HEK293 (cell line): ENCODE measurements at regions not wholly inside any gene's neighbourhood (a gene's known extent, or its start where the extent isn't known, plus 50 kb on each side); places are given as distances from the start of the nearest gene placed in this dataset.

Experiments used
- CTCF ChIP-seq: fragments of 450-650 bp; formaldehyde crosslinking; IDR thresholded peaks from 2 replicates; pipeline ENCODE4 v1.5.1; 2016; ENCODE audit warnings: missing biosample characterization, missing genetic modification characterization
- SETDB1 ChIP-seq: IDR thresholded peaks from one replicate; pipeline ENCODE4 v1.6.1; 2017; ENCODE audit warnings: mild to moderate bottlenecking, low read length, moderate library complexity, mixed read lengths; ENCODE audit not compliant: insufficient read length
- SP2 ChIP-seq: fragments of 450-650 bp; formaldehyde crosslinking; IDR thresholded peaks from 2 replicates; pipeline ENCODE4 v1.5.1; 2016; ENCODE audit warnings: missing biosample characterization, missing genetic modification characterization
- YY1 ChIP-seq: fragments of 450-650 bp; formaldehyde crosslinking; IDR thresholded peaks from 2 replicates; pipeline ENCODE4 v1.5.1; 2018; ENCODE audit warnings: missing biosample characterization, missing genetic modification characterization
- ZBTB48 ChIP-seq: fragments of 450-650 bp; formaldehyde crosslinking; IDR thresholded peaks from 2 replicates; pipeline ENCODE4 v1.5.1; 2016; ENCODE audit warnings: missing biosample characterization, missing genetic modification characterization
- ZFP37 ChIP-seq: fragments of 450-650 bp; formaldehyde crosslinking; IDR thresholded peaks from 2 replicates; pipeline ENCODE4 v1.5.1; 2016; ENCODE audit warnings: missing biosample characterization, missing genetic modification characterization
- ZNF266 ChIP-seq: fragments of 450-650 bp; formaldehyde crosslinking; IDR thresholded peaks from 2 replicates; pipeline ENCODE4 v1.5.1; 2016; ENCODE audit warnings: missing biosample characterization, missing genetic modification characterization, low read depth
- ZNF37A ChIP-seq: fragments of 450-650 bp; IDR thresholded peaks from 2 replicates; pipeline ENCODE4 v1.5.1; 2018; ENCODE audit warnings: missing biosample characterization, missing genetic modification characterization
- ZNF501 ChIP-seq: fragments of 450-650 bp; formaldehyde crosslinking; IDR thresholded peaks from 2 replicates; pipeline ENCODE4 v1.5.1; 2016; ENCODE audit warnings: missing biosample characterization, missing genetic modification characterization
- ZNF621 ChIP-seq: fragments of 450-650 bp; formaldehyde crosslinking; IDR thresholded peaks from 2 replicates; pipeline ENCODE4 v1.5.1; 2017; ENCODE audit warnings: missing biosample characterization, missing genetic modification characterization
- ZNF704 ChIP-seq: fragments of 450-650 bp; formaldehyde crosslinking; IDR thresholded peaks from 2 replicates; pipeline ENCODE4 v1.5.1; 2016; ENCODE audit warnings: missing biosample characterization, missing genetic modification characterization
- ZNF843 ChIP-seq: fragments of 450-650 bp; formaldehyde crosslinking; IDR thresholded peaks from 2 replicates; pipeline ENCODE4 v1.5.1; 2016; ENCODE audit warnings: missing biosample characterization, missing genetic modification characterization
- ZSCAN30 ChIP-seq: fragments of 450-650 bp; IDR thresholded peaks from 2 replicates; pipeline ENCODE4 v1.5.1; 2018; ENCODE audit warnings: missing biosample characterization, mild to moderate bottlenecking, missing genetic modification characterization, moderate library complexity
- ZSCAN5A ChIP-seq: fragments of 450-650 bp; formaldehyde crosslinking; IDR thresholded peaks from 2 replicates; pipeline ENCODE4 v1.5.1; 2016; ENCODE audit warnings: missing biosample characterization, missing genetic modification characterization

GRCh38 chr6:113500221-113500620 lies 356.9 kb upstream of the MARCKS start:
- TF ChIP-seq ZFP37 (no peak), ZNF621 (tag by site-specific recombination) (no peak), ZNF501 (tag by site-specific recombination) (no peak), SP2 (no peak), ZNF843 (tag by site-specific recombination) (no peak), ZBTB48 (tag by site-specific recombination) (no peak), ZSCAN30 (tag by site-specific recombination) (no peak), ZNF704 (tag by site-specific recombination) (no peak), YY1 (no peak), ZNF37A (no peak), ZNF266 (tag by site-specific recombination) (no peak), CTCF (tag by site-specific recombination) (no peak), ZSCAN5A (no peak), SETDB1 (no peak)
